ENCODE measurements at regions not wholly inside any gene's neighbourhood (a gene's known extent, or its start where the extent isn't known, plus 50 kb on each side); places are given as distances from the start of the nearest gene placed in this dataset.

GRCh38 chr12:85516667-85517325 is 236.8 kb downstream of the ALX1 start:
- Histone ChIP-seq H3K36me3 (no peaks in the 10 kb centered on the region), H3K4me1 (no peaks in the 10 kb centered on the region), H3K9me3 (no peaks in the 10 kb centered on the region), H3K4me3 (no peak overlapping the region), H3K27ac (no peak overlapping the region), H3K27me3 (no peaks in the 10 kb centered on the region)
- TF ChIP-seq CTCF (IDR thresholded peaks at IDR 0.05), result no peak
- TF ChIP-seq POLR2AphosphoS5 (IDR thresholded peaks at IDR 0.05), result no peak
- TF ChIP-seq EP300 (IDR thresholded peaks at IDR 0.05), result no peak
- TF ChIP-seq POLR2A (IDR thresholded peaks at IDR 0.05), result no peak
- no peak for ATAC-seq
- WGBS, 2 donors (ENCODE audit: low coverage in 1 of 2), result 55 to 73% methylated on average over 2 to 3 of the region's 3 CpGs

- Histone ChIP-seq H3K27me3 (no peaks in the 10 kb centered on the region), H3K36me3 (no peaks in the 10 kb centered on the region), H3K4me3 (no peak overlapping the region), H3K27ac (no peak overlapping the region), H3K4me1 (no peaks in the 10 kb centered on the region), H3K9me3 (no peaks in the 10 kb centered on the region)
- ATAC-seq, result no peak
- TF ChIP-seq POLR2A (IDR thresholded peaks at IDR 0.05) (no peak), CTCF (IDR thresholded peaks at IDR 0.05) (no peak), POLR2AphosphoS5 (IDR thresholded peaks at IDR 0.05) (no peak), EP300 (IDR thresholded peaks at IDR 0.05) (no peak)
- WGBS, 2 donors (ENCODE audit: low coverage in 1 of 2), result 32 to 45% methylated on average over 3 of the region's 3 CpGs
Observed at GRCh38 chr12:85519163-85519562, 239.1 kb downstream of the ALX1 start.

- H3K9me3 ChIP-seq, result no peaks in the 10 kb centered on the region
- TF ChIP-seq CTCF (IDR thresholded peaks at IDR 0.05) (no peak), EP300 (IDR thresholded peaks at IDR 0.05) (no peak), POLR2A (IDR thresholded peaks at IDR 0.05) (no peak)
- 65 to 69% methylated on average over 2 of the region's 2 CpGs for WGBS, 2 donors (ENCODE audit: low coverage in 1 of 2)
Observed at GRCh38 chr12:85523197-85523596, 243.2 kb downstream of the ALX1 start.

GRCh38 chr12:85527192-85527591 is 247.2 kb downstream of the ALX1 start:
- no peak overlapping the region for H3K27ac ChIP-seq
- no peak for TF ChIP-seq EP300 (IDR thresholded peaks at IDR 0.05)
- no peak for TF ChIP-seq CTCF (IDR thresholded peaks at IDR 0.05)
- no peak for TF ChIP-seq POLR2A (IDR thresholded peaks at IDR 0.05)
- no peak for TF ChIP-seq POLR2AphosphoS5 (IDR thresholded peaks at IDR 0.05)
- no peaks in the 10 kb centered on the region for H3K36me3 ChIP-seq
- WGBS, 2 donors (ENCODE audit: low coverage in 1 of 2), result 67 to 69% methylated on average over 2 of the region's 2 CpGs
- no peaks in the 10 kb centered on the region for H3K4me1 ChIP-seq
- ATAC-seq, result no peak
- no peaks in the 10 kb centered on the region for H3K27me3 ChIP-seq
- H3K9me3 ChIP-seq, result no peaks in the 10 kb centered on the region
- no peak overlapping the region for H3K4me3 ChIP-seq

More at GRCh38 chr12:85523197-85523596, 243.2 kb downstream of the ALX1 start:
- no peak overlapping the region for H3K27ac ChIP-seq
- no peaks in the 10 kb centered on the region for H3K27me3 ChIP-seq
- no peaks in the 10 kb centered on the region for H3K4me1 ChIP-seq
- no peak overlapping the region for H3K4me3 ChIP-seq
- H3K36me3 ChIP-seq, result no peaks in the 10 kb centered on the region
- ATAC-seq, result no peak

- ATAC-seq, result no peak
- 100% methylated on average over 1 of the region's 1 CpG for WGBS, 2 donors (ENCODE audit: low coverage in 1 of 2)
- no peak for TF ChIP-seq EP300 (IDR thresholded peaks at IDR 0.05)
- TF ChIP-seq POLR2A (IDR thresholded peaks at IDR 0.05), result no peak
- TF ChIP-seq POLR2AphosphoS5 (IDR thresholded peaks at IDR 0.05), result no peak
- no peak for TF ChIP-seq CTCF (IDR thresholded peaks at IDR 0.05)
- H3K9me3 ChIP-seq, result no peaks in the 10 kb centered on the region
- no peaks in the 10 kb centered on the region for H3K36me3 ChIP-seq
- H3K4me1 ChIP-seq, result no peaks in the 10 kb centered on the region
- H3K4me3 ChIP-seq, result no peak overlapping the region
- H3K27ac ChIP-seq, result no peak overlapping the region
- no peaks in the 10 kb centered on the region for H3K27me3 ChIP-seq
Observed at GRCh38 chr12:85529896-85530295, 249.9 kb downstream of the ALX1 start.
